Suppressor macrophage treated with lipopolysaccharide for 1 hour (primary cell): ENCODE measurements at regions not wholly inside any gene's neighbourhood (a gene's known extent, or its start where the extent isn't known, plus 50 kb on each side); places are given as distances from the start of the nearest gene placed in this dataset.
A peak's percentile ranks its signal among the peaks of the same experiment; 100 is the strongest.

Experiments used
- DNase-seq, 3 donors: peaks; one replicate each; pipeline ENCODE4 v3.0.0-alpha.2; 2020 to 2022

DNA sequence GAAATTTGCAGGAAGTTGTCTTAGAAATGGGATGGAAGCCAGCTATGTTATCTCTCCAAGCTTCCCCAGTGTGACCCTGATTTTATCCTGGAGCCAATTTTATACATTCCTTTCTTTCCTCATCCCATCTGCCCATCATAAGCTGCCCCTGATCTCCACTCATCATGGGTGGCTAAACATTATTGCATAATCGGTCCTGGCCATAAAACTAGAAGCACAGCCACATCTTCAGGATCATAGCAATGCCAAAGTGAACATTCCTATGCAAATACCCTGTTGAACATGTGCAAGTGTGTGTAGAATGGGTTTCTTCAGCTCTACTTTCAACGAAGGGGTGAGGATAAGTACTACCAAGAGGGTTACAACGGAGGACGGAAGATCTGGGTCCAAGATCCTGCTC lies 50.6 kb upstream of the COG2 start:
- no peak for DNase-seq

DNA sequence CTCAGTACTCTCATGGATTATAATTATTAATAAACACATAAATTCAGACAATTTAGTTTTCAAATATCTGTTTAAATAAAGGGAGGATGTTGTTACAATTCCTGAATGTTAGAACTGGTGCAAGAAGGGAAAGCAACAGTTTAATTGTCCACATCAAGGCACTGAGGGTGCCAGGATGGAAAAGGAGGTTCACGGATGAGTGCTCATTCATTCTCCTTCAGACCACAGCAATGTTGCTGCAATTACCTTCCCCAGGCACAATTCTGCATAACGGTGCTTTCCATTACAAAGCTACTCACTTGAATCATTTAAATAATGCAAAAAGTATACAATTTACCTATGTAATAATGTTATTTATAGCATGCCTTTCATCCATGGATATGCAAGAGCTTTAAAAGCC lies 52.3 kb upstream of the COG2 start:
- DNase-seq, result no peak

DNA sequence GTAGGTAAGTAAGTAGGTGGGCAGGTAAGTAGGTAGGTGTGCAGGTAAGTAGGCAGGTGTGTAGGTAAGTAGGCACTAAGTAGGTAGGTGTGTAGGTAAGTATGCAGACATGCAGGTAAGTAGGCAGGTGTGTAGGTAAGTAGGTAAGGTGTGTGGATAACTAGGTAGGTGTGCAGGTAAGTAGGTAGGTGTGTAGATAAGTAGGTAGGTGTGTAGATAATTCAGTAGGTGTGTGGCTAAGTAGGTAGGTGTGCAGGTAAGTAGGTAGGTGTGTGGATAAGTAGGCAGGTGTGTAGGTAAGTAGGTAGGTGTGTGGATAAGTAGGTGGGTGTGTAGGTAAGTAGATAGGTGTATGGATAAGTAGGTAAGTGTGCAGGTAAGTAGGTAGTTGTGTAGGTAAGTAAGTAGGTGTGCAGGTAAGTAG lies 53.9 kb upstream of the COG2 start:
- DNase-seq, result no peak

DNA sequence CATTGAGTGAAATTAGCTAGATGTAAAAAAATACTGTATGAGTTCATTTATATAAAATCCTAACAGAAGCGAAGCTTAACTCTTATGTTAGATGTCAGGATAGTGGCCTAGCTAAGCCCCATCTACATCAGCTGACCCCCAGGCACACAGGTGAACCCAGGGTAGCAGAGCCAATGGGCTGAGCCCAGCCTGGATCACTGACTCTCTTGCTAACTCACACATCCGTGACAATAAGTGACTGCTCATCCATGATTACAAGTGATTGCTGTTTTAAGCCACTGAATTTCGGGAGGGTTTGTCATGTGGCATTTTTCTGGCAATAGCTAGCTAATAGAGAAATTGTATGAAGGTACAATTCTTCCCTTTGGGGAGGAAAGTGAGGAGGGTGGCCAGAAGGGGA lies 55.2 kb upstream of the COG2 start:
- DNase-seq, result no peak

DNA sequence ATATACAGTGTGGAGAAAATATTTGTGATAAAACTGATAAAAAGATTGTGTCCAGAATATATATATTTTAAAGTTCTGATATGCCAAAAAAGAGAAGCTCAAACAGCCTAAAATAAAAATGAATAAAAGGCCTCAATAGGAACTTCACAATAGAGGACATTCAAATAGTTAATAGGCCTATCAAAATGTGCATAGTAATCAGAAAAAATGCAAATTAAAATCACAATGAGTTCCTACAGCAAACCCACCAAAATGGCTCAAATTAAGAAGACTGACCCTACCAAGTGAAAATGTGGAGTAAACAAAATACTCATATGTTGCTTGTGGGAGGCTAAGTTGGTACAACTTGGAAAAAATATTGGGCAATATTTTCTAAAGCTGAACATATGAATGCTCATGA lies 57.6 kb upstream of the COG2 start:
- DNase-seq, result no peak

DNA sequence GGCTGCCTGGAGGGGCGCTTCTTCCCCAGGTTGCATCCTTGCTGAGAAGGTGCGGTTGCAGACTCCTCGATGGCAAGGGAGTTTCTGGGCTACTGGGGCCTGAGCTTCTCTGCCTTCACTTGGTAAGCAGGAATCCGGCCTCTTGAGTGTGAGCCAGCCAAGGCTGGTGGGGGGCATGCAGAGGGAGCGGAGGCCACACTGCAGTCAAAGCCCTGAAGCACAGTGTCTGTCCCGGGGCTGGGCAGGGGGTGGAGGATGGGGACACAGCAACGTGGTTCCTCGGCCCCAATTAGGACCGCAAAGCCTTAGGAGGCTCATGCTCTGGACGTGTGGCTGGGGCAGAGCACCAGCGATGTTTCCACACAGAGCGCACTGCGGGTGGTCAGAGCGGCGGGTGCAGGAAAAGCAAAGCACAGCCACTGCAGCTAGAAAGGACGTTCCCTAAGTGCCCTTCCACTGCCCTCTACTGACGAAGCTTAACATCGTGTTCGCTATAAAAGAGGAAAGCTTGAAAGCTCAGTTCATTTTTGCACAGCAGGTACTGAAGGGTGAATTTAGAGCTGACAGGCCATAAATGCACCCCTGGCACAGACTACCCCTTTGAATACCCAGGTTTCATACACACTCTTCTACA lies 60.7 kb upstream of the COG2 start:
- peak in 1 of 3 donors; percentile 23 for DNase-seq

DNA sequence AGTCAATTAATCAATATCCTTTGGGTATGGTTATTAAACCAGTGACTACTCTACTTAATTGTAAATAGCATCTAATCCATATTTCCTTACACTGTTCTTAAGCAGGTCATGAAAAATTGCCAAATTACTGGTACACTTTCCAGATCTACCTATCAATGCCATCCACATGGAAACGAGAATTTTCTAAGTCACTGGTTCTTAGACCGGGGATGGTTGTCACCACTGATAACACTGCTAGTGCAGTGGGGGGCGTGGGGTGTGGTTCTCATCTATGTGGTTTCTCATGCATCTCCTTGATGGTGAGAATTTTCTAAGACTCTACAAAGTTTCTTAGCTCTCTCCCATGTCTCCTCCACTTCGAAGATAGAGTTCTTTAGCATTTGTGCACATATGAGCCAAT lies 63.7 kb upstream of the COG2 start:
- DNase-seq, result no peak

DNA sequence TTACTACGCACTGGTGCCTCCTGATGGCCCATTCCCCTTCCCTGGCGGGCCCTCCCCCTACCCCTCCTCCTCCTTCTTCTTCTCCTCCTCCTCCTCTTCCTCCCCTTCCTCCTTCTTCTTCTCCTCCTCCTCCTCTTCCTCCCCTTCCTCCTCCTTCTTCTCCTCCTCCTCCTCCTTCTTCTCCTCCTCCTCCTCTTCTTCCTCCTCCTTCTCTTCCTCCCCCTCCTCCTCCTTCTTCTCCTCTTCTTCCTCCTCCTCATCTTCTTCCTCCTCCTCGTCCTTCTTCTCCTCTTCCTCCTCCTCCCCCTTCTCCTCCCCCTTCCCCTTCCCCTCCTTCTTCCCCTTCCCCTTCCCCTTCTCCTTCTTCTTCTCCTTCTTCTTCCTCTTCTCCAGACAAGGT lies 64.7 kb upstream of the COG2 start:
- no peak for DNase-seq

DNA sequence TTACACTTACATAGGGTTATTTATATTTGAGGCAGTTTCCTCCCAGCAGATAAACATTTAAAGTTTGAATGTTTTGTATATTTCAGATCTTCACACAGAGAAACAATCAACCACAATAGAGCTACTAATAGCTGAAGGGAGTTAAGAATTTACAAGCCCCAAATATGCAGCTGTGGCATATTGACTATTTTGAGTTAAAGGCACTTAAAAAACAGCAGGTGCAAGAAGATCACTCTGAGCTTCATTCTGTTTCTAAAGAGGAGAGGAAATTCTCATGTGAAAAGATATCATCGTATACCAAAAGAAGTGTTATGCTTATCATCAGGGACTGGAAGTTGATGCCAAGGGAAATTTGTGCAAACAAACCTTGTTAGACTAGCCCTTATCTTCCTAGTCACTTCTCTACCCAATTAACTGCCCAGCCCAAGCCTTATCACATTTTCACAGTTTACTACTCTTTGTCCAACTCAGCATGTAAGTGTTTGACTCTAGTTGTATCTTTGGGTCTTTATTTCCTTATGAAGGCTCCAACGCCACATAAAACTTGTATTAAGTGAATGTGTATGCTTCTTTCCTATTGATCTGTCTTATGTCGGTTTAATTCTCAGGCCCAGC lies 66.3 kb upstream of the COG2 start:
- no peak for DNase-seq

DNA sequence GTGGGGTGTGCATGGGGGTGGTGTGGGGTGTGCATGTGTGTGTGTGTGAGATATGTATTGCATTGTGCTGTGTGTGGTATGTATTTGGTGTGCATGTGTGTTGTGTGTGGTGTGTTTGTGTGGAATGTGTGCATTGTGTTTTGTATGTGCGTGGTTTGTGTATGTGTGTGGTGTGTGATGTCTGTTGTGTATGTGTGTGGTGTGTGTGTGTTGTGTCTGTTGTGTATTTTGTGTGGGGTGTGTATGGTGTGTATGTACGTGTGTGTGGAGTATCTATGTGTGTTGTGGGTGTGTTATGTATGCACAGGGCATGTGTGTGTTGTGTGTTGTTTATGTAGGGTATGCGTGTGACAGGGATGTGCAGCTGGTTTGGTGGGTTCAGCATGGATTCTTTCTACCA lies 67.8 kb upstream of the COG2 start:
- no peak for DNase-seq

DNA sequence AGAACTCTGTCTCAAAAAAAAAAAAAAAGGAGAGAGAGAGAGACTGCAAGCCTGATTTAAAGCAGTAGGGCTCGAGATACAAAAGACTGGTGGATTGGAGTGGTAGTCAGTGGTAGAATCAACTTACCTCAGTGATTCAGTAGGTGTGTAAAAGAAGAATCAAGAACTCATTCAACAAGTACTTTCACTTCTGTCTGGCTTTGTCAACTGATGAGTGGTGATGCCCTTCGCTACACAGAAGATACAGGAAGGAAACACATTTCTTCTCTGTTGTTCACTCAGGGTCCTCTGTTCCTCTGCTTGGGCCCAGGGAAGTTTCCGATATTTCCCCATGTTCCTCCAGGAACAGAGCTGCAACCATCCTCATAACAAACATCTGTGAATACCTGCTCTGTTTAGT lies 68.6 kb upstream of the COG2 start:
- peak; percentile 45 to 66 (median 57) for DNase-seq

DNA sequence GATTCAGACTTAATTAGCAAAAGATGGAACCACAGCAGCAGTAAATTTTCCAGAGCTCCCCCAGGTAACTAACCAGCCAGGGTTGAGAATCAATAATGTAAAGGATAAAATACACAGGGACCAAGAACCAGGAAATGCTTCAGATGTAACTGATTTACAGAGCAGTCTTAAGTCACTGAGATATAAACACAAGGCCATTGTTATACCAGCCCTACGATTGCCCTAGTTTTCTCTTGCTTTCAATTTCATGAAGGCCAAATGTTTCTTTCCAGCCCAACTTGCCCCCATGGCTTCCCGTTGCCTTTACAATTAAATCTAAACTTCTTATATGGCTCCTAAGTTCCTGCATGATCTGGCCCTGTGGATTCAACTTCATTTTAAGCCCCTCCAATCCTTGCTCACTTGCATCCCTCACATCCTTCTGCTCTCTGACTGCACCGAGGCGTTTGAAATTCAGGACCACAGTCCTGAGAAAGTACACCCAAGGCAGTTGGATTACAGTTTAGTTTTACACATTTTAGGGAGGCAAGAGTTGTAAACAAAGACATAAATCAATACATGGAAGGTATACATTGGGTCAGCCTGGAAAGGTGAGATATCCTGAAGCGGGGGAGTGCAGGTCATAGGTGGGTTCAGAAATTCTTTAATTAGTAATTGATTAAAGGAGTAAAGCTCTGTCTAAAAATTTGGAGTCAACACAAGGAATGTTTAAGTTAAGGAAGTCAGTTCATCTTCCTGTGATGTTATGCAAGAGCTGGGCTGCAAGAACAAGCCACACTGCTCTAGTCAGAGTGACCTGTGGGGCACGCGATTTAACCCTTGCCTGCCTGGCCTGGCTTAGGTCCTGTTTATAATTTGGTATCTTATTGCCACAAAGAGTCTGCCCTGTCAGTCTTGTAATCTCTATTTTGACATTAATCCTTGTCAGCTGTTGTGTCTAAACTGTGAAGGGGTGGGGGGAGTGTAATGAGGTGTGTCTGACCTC lies 69.9 kb upstream of the COG2 start:
- DNase-seq, result peak; percentile 30 to 38 (median 35)

DNA sequence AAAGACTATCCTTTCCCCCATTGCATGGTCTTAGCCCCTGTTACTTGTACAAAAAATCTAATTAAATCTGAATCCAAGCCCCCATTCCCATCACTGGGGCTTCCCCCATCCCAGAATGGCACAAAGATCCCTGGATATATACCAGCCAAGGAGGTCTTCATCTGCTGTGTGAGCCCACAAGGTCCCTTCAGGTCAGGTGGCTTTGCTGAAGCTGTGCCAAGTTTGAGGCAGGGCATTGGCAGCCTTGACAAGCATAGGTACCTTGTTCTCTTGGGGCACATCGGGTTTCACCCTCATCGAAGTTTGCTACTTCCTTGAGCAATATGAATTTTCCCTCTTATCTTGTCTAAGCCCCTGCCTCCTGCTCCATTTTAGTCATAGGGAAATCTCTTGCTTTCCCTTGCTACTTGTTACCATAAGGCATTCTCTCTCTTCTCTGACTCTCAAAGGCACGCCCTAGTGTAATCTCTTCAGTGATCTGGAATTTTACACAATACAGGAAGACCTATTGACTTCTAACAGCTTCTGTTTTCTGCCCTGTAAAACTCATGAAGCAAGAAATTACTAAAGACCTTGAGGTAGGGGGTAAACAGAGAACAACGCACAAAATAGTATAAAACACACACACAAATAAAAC lies 71.4 kb upstream of the COG2 start:
- peak; percentile 21 to 39 (median 25) for DNase-seq

DNA sequence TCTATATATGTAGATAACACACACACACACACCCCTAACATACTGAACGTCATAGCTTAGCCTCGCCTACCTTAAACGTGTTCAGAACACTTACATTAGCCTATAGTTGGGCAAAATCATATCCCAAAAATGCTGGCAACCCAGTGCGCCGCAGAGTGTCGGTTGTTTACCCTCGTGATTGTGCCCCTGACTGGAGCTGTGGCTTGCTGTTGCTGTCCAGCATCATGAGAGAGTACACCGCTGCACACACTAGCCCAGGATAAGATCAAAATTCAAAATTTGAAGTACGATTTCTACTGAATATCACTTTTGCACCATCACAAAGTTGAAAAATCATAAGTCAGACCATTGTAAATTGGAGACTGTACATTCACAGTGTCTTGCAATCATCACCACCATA lies 73.1 kb upstream of the COG2 start:
- no peak for DNase-seq

DNA sequence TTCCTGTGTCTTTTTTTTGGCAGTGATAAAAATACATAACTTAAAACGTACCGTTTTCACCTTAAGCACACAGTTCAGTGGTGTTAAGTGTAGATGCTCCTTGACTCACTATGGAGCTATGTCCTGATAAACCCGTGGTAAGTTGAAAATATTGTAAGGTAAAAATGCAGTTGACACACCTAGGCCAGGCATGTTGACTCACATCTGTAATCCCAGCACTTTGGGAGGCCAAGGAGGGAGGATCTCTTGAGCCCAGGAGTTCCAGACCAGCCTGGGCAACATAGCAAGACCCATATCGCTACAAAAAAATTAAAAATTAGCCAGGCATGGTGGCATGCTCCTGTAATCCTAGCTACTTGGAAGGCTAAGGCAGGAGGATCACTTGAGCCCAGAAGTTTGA lies 73.6 kb upstream of the COG2 start:
- DNase-seq, result no peak

DNA sequence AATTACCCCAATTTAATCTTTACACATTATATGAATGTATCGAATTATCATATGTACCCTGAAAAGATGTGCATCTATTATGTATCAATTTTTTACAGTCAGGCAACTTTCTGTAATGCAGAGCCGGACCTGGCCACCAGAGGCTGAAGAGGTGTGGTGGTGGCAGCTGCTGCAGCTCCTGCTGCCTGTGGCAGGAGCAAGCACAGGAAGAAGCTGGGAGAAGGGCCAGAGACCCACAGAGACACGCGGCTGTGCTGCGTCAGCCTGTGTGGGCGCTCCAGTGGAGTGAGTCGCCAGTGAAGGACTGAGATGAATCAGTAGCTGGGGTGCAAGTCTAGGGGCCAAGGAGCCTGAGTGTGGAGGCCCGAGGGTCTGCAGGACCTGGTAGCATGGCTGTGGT lies 74.3 kb upstream of the COG2 start:
- DNase-seq, result peak in 2 of 3 donors; percentile 29 to 31

DNA sequence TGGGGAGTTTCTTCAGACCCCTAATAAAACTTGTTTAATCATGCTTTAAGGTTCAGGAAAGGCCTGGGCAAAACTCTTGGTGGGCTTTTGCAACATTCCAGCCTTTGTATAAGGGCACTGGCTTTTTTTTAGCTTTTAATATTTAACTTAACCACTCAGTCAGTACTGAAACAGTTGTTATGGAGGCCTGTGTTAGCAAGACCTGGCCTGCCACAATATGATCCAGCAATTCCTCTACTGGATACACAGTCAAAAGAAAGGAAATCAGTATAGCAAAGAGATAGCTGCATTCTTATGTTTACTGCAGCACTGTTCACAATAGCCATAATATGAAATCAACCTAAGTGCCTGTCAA lies 75.1 kb upstream of the COG2 start:
- no peak for DNase-seq

DNA sequence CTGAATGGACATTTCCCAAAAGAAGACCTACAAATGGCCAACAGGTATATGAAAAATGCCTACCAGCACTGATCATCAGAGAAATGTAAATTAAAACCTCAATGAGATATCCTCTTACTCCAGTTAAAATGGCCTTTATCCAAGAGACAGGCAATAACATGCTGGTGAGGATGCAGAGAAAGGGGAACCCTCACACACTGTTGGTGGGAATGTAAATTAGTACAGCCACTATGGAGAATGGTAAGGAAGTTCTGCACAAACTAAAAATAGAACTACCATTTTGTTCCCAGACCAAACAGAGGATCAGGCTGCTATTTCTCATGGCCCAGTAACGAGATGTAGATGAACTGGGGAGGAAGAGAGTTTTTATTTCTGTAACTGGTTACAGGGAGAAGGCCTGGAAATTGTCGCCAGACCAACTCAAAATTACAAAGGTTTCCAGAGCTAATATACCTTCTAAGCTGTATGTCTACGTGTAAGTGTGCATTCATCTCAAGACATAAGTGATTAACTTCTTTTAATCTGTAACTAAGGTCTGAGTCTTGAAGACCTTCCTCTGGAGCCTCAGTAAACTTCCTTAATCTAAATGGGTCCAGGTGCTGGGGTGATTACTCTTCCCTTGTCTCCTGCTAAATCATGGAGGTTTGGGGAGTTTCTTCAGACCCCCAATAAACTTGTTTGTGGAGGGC lies 75.6 kb upstream of the COG2 start:
- peak in 1 of 3 donors; percentile 26 for DNase-seq

DNA sequence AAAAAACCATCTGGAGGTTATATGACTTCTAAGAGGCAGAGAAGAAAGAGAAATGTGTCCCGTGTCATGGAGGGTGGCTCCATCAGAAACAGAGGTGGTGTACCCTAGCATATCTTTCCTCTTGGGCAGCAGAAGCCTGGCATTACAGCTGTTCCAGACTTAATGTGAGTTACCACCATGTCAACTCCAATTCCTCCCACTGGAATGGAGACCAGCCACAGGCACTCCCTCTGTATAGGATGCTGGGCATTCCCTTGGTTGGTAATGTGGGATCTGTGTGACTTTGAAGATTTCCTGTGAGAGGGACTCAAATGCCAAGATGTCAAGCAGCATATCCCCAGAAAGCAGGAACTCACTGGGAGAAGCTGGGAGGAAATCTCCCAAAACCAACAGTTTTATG lies 77.1 kb upstream of the COG2 start:
- DNase-seq, result no peak

DNA sequence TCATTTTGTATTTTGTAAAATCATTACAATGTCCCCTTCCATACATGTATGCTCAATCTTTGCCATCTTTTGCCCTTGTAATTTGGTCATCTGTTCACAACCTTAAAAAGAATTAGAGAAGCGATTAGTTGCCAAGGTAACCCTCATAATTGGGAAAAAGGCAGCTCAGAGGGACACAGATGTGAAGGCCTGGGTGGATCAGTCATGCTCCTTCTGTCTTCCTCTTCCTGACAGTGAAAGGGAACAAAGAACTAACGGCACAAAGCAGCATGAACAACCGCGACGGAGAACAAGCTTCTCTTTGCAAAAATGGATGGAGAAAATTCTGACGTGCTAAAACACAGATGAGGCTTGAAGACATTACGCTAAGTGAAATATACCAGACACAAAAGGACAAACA lies 78.7 kb upstream of the COG2 start:
- peak; percentile 15 to 41 (median 21) for DNase-seq

DNA sequence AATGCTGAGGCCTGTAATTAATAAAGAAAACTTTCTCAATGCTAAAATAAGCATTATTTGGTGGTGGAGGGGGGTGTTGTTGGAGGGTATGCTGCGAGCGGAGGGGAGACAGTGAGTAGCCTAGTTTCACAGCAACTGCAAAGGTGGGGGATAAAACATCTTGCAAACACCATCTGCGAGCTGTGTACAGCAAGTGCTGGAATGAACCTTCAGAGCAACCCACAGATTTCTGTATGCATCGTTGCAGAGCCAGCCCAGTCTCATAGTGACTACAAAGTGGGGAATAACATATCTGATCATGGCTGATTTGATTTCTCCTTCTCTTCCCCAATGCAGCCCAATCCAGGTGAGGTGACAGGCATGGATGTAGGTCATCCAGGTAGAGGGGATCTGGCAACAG lies 80.7 kb upstream of the COG2 start:
- no peak for DNase-seq

DNA sequence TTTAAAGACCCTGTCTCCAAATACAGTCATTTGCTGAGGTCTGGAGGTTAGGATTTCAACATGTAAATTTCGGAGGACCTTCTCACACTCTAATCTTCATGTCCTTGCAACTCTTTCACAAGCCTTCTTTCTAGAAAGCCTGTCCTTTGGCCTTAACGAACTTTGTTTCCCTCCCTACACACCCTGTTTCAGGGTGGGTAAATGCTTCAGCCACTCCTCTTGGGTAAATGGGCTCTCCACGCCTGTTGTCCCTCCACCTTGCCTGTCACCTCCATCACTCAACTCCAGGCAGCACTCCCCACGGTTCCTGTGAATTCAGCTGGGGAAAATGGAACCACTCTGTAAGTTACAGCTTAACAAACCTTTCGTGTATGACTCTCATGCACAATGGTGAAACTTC lies 84.0 kb upstream of the COG2 start:
- DNase-seq, result no peak

DNA sequence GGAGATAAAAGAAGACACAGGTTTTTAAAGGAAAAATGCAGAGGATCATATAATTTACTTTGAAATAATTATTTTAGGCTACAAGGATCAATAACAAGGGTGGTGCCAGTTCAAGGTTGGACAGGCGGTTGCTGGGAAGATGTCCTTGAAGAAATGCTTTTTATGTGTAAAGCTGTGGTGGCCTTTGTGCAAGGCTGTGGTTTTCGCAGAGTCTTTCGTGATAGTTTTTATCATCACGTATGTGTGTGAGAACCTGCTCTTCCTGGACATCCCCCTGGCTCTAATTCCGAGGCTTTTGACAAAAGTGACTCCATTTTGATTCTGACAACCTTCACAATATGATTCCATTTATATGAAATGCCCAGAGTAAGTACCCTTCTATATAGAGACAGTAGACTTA lies 85.8 kb upstream of the COG2 start:
- DNase-seq, result no peak
